ENCODE measurements at regions not wholly inside any gene's neighbourhood (a gene's known extent, or its start where the extent isn't known, plus 50 kb on each side); places are given as distances from the start of the nearest gene placed in this dataset.

- TF ChIP-seq EZH2 (IDR thresholded peaks at IDR 0.05; ENCODE audit: low read length, missing control alignments) (no peak), CTCF (conservative IDR thresholded peaks at IDR 0.05 in 1 of 2, IDR thresholded peaks at IDR 0.05 in 1 of 2; ENCODE audit: low read depth in 1 of 2, low read length in 2 of 2) (no peak)
- H3K4me2 ChIP-seq (ENCODE audit: extremely low read depth, insufficient read depth, low read length): no peak overlapping the region
- H4K20me1 ChIP-seq (ENCODE audit: control insufficient read depth, extremely low read depth, insufficient read depth, low read length): no peaks in the 10 kb centered on the region
These were observed 106.6 kb downstream of the DUSP10 start for GRCh38 chr1:221635305-221635704.

GRCh38 chr1:221636096-221636495, 105.8 kb downstream of the DUSP10 start:
- Histone ChIP-seq H3K36me3 (ENCODE audit: control insufficient read depth, insufficient read depth, low read length) (no peaks in the 10 kb centered on the region), H3K27me3 (ENCODE audit: control insufficient read depth, insufficient read depth, low read length) (no peaks in the 10 kb centered on the region), H4K20me1 (ENCODE audit: control insufficient read depth, extremely low read depth, insufficient read depth, low read length) (no peaks in the 10 kb centered on the region), H3K9ac (ENCODE audit: insufficient read depth, low read length) (no peak overlapping the region), H3K27ac (ENCODE audit: insufficient read depth, low read length) (no peak overlapping the region), H2AFZ (ENCODE audit: low read length) (no peak overlapping the region), H3K4me2 (ENCODE audit: extremely low read depth, insufficient read depth, low read length) (no peak overlapping the region), H3K9me3 (ENCODE audit: control insufficient read depth, insufficient read depth, low read depth, low read length) (no peaks in the 10 kb centered on the region), H3K4me3 (replicated peaks in 1 of 4; ENCODE audit: control extremely low read depth in 1 of 4, insufficient read depth in 1 of 4, low read depth in 3 of 4, low read length in 4 of 4) (no peak overlapping the region), H3K79me2 (ENCODE audit: control insufficient read depth, insufficient read depth, low read length) (no peaks in the 10 kb centered on the region), H3K4me1 (ENCODE audit: control insufficient read depth, extremely low read depth, insufficient read depth, low read length) (no peaks in the 10 kb centered on the region)
- DNase-seq (ENCODE audit: low read depth in 2 of 2): no peak
- TF ChIP-seq EZH2 (IDR thresholded peaks at IDR 0.05; ENCODE audit: low read length, missing control alignments) (no peak), CTCF (conservative IDR thresholded peaks at IDR 0.05 in 1 of 2, IDR thresholded peaks at IDR 0.05 in 1 of 2; ENCODE audit: low read depth in 1 of 2, low read length in 2 of 2) (no peak)

More at GRCh38 chr1:221635305-221635704, 106.6 kb downstream of the DUSP10 start:
- Histone ChIP-seq H2AFZ (ENCODE audit: low read length) (no peak overlapping the region), H3K79me2 (ENCODE audit: control insufficient read depth, insufficient read depth, low read length) (no peaks in the 10 kb centered on the region), H3K4me3 (replicated peaks in 1 of 4; ENCODE audit: control extremely low read depth in 1 of 4, insufficient read depth in 1 of 4, low read depth in 3 of 4, low read length in 4 of 4) (no peak overlapping the region), H3K4me1 (ENCODE audit: control insufficient read depth, extremely low read depth, insufficient read depth, low read length) (no peaks in the 10 kb centered on the region), H3K36me3 (ENCODE audit: control insufficient read depth, insufficient read depth, low read length) (no peaks in the 10 kb centered on the region), H3K27me3 (ENCODE audit: control insufficient read depth, insufficient read depth, low read length) (no peaks in the 10 kb centered on the region), H3K9me3 (ENCODE audit: control insufficient read depth, insufficient read depth, low read depth, low read length) (no peaks in the 10 kb centered on the region), H3K27ac (ENCODE audit: insufficient read depth, low read length) (no peak overlapping the region), H3K9ac (ENCODE audit: insufficient read depth, low read length) (no peak overlapping the region)
- DNase-seq (ENCODE audit: low read depth in 2 of 2): no peak

GRCh38 chr1:221636967-221637366, 104.9 kb downstream of the DUSP10 start:
- H3K4me2 ChIP-seq (ENCODE audit: extremely low read depth, insufficient read depth, low read length): no peak overlapping the region
- H3K9ac ChIP-seq (ENCODE audit: insufficient read depth, low read length): no peak overlapping the region
- TF ChIP-seq CTCF (conservative IDR thresholded peaks at IDR 0.05 in 1 of 2, IDR thresholded peaks at IDR 0.05 in 1 of 2; ENCODE audit: low read depth in 1 of 2, low read length in 2 of 2) (no peak), EZH2 (IDR thresholded peaks at IDR 0.05; ENCODE audit: low read length, missing control alignments) (no peak)
- no peak overlapping the region for H3K4me3 ChIP-seq (replicated peaks in 1 of 4; ENCODE audit: control extremely low read depth in 1 of 4, insufficient read depth in 1 of 4, low read depth in 3 of 4, low read length in 4 of 4)
- no peaks in the 10 kb centered on the region for H4K20me1 ChIP-seq (ENCODE audit: control insufficient read depth, extremely low read depth, insufficient read depth, low read length)
- H3K79me2 ChIP-seq (ENCODE audit: control insufficient read depth, insufficient read depth, low read length): no peaks in the 10 kb centered on the region
- no peaks in the 10 kb centered on the region for H3K9me3 ChIP-seq (ENCODE audit: control insufficient read depth, insufficient read depth, low read depth, low read length)
- no peaks in the 10 kb centered on the region for H3K4me1 ChIP-seq (ENCODE audit: control insufficient read depth, extremely low read depth, insufficient read depth, low read length)
- H3K27ac ChIP-seq (ENCODE audit: insufficient read depth, low read length): no peak overlapping the region
- H3K27me3 ChIP-seq (ENCODE audit: control insufficient read depth, insufficient read depth, low read length): no peaks in the 10 kb centered on the region
- no peak for DNase-seq (ENCODE audit: low read depth in 2 of 2)
- no peaks in the 10 kb centered on the region for H3K36me3 ChIP-seq (ENCODE audit: control insufficient read depth, insufficient read depth, low read length)
- H2AFZ ChIP-seq (ENCODE audit: low read length): no peak overlapping the region
